ENCODE measurements at regions not wholly inside any gene's neighbourhood (a gene's known extent, or its start where the extent isn't known, plus 50 kb on each side); places are given as distances from the start of the nearest gene placed in this dataset.
"Not testable (repeated sequence)": the region's sequence is repeated elsewhere in the genome, so short reads cannot be mapped to it uniquely, and the experiment has no call there.

DNA sequence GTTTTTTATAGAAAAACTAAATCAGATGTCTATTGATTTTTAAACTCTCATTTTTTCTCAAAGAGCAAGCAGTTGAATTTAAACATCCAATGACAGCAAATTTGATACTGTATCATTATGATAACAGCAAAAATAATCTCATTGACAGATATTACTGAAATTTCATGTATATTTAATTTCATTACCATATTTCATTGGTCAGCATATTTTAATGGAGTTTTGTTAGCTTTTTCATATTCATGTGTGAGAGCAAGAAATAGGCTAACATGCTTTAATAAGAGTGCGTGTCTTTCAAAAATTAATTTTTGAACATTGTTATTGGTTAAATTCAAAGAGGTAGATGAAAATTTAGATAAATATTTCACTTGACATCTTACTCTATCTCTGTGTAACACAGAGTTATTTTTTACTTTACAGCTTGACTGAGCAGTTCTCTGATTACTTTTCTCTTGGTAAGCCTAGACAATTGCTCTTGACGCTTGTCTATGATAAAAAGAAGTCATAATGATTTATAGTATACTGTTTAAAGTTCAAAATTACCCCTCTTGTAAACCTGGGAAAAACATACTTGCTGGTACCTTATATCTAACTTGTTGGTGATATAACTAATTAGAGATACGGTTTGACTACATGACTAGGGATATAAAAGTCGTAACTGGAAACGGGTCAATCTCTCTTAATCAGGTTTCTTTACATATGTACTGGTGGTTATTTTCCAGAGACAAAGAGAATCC lies 732.3 kb upstream of the NCAM2 start:
- ATAC-seq (no peak), DNase-seq (no peak)
- Mint-ChIP-seq H3K4me1 (ENCODE audit: low read depth) (no peaks in the 10 kb centered on the region), H3K36me3 (ENCODE audit: insufficient read depth) (no peaks in the 10 kb centered on the region), H3K9me3 (peaks cover 14% of the 10 kb centered on the region), H3K4me3 (no peak overlapping the region), H3K27me3 (ENCODE audit: low read depth) (no peaks in the 10 kb centered on the region)

DNA sequence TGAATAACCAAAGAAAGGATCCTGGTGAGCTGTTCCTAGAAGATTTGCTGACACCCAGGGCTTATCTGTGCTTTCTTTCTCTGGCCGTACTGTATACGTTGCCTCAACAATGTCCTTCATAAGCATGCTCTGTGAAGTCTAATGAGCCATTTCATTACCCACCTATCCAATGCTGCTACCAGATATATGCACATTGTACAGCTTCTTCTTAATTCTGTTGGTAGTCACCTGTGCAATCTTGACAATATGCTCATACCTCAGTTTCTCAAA lies 731.8 kb upstream of the NCAM2 start:
- Mint-ChIP-seq H3K4me1 (ENCODE audit: low read depth) (no peaks in the 10 kb centered on the region), H3K4me3 (no peak overlapping the region), H3K9me3 (peaks cover 10% of the 10 kb centered on the region), H3K36me3 (ENCODE audit: insufficient read depth) (no peaks in the 10 kb centered on the region), H3K27me3 (ENCODE audit: low read depth) (no peaks in the 10 kb centered on the region)
- no peak for ATAC-seq
- DNase-seq = no peak

DNA sequence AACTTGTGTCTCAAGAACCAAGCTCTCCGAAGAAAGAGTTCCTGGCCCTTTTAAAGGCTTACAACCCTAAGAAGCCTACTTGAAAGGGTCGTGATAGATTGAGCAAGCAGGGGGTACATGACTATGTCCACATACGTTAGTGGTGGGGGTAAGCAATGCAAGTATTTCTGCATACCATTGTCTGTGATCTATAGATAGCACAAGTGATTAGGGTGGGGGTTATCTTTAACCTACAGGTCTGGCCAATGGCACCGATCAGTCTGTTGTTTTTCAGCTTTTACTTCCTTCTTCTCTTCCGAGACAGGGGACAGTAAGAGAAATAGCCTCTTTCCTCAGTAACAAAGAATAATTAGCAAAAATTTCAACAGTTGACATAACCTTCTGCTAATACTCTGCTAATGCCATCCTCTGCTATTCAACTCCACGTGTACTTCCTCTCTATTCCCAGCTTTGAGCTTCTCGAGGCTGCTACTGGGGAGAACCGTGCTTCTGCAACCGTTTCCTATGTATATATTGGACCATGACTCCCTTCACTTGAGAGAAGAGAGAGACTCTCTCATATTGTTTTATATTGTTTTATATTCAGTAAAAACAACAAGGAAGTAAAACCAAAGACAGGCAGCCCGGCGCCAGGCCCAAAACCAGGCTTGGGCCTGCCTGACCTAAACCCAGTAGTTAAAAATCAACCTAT lies 727.7 kb upstream of the NCAM2 start:
- no peak for DNase-seq
- ATAC-seq = no peak
- Mint-ChIP-seq H3K9me3 (peaks cover 12% of the 10 kb centered on the region), H3K4me1 (ENCODE audit: low read depth) (no peaks in the 10 kb centered on the region), H3K27me3 (ENCODE audit: low read depth) (no peaks in the 10 kb centered on the region), H3K4me3 (no peak overlapping the region), H3K36me3 (ENCODE audit: insufficient read depth) (no peaks in the 10 kb centered on the region)

DNA sequence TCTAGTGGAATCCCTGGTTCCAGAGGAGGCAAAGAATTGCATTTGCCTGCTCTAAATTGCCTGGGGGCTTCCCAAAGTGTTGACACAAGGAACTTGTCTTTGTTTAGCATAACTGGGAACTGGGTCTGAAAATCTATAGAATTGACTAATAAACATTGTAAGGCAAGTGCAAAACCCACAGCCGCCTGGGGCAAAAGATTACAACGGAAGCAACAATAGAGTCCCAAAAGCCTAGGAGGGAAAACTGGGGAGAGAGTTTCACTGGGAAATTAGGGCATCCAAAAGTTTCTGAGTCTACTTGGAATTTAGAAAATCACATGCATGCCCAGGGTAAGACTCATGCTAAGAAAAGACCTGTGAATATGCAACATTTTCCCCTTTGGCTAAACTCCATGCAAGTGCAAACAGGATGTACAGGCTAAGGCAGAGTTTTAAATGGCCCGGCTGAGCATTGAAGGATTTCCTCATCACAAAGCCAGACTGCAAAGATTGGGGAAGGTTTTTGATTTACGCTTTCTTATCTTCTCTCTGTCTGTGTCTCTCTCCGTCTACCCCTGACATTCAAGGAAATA lies 725.3 kb upstream of the NCAM2 start:
- DNase-seq (no peak), ATAC-seq (no peak)
- peaks cover 9% of the 10 kb centered on the region for H3K9me3 Mint-ChIP-seq
- no peaks in the 10 kb centered on the region for H3K36me3 Mint-ChIP-seq (ENCODE audit: insufficient read depth)
- no peak overlapping the region for H3K4me3 Mint-ChIP-seq
- no peaks in the 10 kb centered on the region for H3K4me1 Mint-ChIP-seq (ENCODE audit: low read depth)
- H3K27me3 Mint-ChIP-seq (ENCODE audit: low read depth) = no peaks in the 10 kb centered on the region

DNA sequence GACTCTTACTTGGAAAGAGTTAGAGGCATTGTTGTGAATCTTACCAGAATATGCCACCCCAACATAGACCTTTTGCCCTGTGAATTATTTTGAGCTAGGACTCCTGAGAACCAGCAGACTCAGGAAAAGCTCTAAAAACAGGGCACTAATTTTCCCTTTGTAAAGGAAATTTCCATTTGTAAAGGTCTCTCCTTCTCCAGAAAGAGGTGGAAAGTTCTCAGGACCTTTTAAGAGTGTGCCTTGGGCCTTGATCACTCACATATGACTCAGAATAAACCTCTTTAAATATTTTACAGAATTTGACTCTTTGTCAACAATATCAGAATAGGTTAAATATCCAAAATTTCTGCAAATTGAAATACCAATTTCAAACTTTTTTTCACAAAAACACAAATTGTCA lies 721.8 kb upstream of the NCAM2 start:
- DNase-seq = no peak
- Mint-ChIP-seq H3K4me3 (no peak overlapping the region), H3K27me3 (ENCODE audit: low read depth) (no peaks in the 10 kb centered on the region), H3K36me3 (ENCODE audit: insufficient read depth) (no peaks in the 10 kb centered on the region), H3K9me3 (peaks cover 12% of the 10 kb centered on the region), H3K4me1 (ENCODE audit: low read depth) (no peaks in the 10 kb centered on the region)
- ATAC-seq = no peak

DNA sequence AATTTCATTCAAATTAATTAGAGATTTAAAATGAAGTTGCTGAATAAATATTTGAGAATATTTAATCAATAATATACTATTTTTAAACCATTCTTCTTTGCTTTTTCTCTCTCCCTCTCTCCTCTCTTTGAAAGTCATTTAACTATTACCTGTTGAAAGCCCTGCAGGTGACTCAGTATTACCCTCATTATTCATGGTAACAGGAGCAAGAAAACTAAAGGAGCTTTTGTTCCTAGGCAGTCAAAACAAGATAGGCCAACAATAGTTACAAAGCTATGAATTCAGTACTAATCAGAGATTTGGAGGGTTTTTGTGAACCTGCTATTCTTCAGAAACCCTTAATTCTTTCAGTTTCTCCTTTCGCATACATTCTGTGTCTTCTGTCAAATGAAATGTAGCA lies 721.3 kb upstream of the NCAM2 start:
- ATAC-seq = no peak
- no peak for DNase-seq
- Mint-ChIP-seq H3K36me3 (ENCODE audit: insufficient read depth) (no peaks in the 10 kb centered on the region), H3K4me3 (no peak overlapping the region), H3K27me3 (ENCODE audit: low read depth) (no peaks in the 10 kb centered on the region), H3K4me1 (ENCODE audit: low read depth) (no peaks in the 10 kb centered on the region), H3K9me3 (peaks cover 12% of the 10 kb centered on the region)

DNA sequence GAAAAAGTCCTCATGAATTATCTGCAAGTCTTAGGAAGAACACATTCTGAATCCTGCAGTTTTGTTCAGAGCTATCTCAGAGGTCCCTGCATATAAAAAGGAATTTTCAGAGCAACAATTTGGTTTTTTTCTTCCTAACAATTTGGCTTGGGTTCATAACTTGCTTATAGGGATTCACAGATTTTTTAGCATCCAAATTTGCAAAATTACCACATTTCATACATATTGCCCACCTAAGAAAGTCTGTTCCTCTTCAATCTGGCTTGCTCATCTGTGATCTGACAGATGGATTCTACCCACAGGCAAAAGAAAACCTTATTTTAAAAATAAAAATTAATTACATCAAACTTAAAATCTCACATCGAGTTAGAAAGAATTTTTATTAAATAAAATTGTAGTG lies 714.4 kb upstream of the NCAM2 start:
- no peak for DNase-seq
- Mint-ChIP-seq H3K4me1 (ENCODE audit: low read depth) (no peaks in the 10 kb centered on the region), H3K36me3 (ENCODE audit: insufficient read depth) (no peaks in the 10 kb centered on the region), H3K9me3 (peaks cover 11% of the 10 kb centered on the region), H3K4me3 (no peak overlapping the region), H3K27me3 (ENCODE audit: low read depth) (no peaks in the 10 kb centered on the region)
- ATAC-seq = no peak

DNA sequence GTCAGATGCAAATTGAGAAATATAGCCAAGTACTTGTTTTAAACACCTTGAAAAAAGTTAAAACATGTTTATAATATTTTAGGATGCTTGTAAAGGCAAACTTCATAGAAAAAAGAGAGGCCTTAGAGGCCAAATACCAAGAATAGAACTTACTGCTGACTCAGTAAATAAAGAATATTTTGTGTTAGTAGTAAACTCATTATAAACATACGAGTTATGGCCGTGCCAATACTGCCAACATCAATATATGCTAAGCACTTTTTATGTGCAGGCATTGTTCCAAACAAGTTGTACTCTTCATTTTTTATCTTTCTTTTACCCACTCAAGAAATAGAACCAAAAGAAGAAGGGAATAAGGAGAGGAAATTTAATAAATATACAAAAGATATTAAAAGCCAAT lies 705.9 kb upstream of the NCAM2 start:
- DNase-seq (no peak), ATAC-seq (no peak)
- no peaks in the 10 kb centered on the region for H3K9me3 Mint-ChIP-seq
- H3K4me1 Mint-ChIP-seq (ENCODE audit: low read depth) = no peaks in the 10 kb centered on the region
- no peaks in the 10 kb centered on the region for H3K36me3 Mint-ChIP-seq (ENCODE audit: insufficient read depth)
- no peak overlapping the region for H3K4me3 Mint-ChIP-seq
- H3K27me3 Mint-ChIP-seq (ENCODE audit: low read depth) = no peaks in the 10 kb centered on the region

DNA sequence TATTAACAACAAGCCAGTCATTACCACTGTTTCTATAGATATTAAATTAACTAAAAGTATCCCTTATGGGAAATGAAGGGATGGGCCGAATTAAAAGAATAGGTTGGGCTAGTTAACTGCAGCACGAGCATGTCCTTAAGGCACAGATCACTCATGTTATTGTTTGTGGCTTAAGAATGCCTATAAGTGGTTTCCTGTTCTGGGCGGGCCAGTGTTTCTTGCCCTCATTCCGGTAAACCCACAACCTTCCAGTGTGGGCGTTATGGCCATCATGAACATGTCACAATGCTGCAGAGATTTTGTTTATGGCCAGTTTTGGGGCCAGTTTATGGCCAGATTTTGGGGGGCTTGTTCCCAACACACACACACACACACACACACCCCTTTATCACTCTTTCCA lies 705.4 kb upstream of the NCAM2 start:
- ATAC-seq; DNase-seq; H3K4me3 Mint-ChIP-seq; H3K36me3 Mint-ChIP-seq (ENCODE audit: insufficient read depth); H3K27me3 Mint-ChIP-seq (ENCODE audit: low read depth); H3K9me3 Mint-ChIP-seq; H3K4me1 Mint-ChIP-seq (ENCODE audit: low read depth): not testable (repeated sequence)

DNA sequence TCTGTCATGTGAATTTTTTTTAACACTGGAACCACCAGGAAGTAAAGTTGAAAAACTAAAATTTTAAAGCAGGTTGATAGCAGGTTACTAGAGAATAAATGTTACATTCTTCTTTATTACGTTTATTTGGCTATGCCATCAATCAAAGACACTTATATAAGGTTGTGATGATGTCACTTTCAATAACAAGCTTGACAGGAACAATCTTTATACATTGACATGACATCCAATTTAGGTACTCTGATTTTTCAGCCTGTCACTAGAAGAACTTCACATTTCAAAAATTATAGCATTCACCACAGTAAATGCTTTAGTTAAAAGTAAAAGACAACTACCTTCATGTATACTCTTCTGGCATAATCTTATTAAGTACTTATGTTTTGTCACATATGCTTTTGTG lies 696.8 kb upstream of the NCAM2 start:
- Mint-ChIP-seq H3K4me1 (ENCODE audit: low read depth) (no peaks in the 10 kb centered on the region), H3K36me3 (ENCODE audit: insufficient read depth) (no peaks in the 10 kb centered on the region), H3K27me3 (ENCODE audit: low read depth) (no peaks in the 10 kb centered on the region), H3K9me3 (no peaks in the 10 kb centered on the region), H3K4me3 (no peak overlapping the region)
- no peak for DNase-seq
- ATAC-seq = no peak

DNA sequence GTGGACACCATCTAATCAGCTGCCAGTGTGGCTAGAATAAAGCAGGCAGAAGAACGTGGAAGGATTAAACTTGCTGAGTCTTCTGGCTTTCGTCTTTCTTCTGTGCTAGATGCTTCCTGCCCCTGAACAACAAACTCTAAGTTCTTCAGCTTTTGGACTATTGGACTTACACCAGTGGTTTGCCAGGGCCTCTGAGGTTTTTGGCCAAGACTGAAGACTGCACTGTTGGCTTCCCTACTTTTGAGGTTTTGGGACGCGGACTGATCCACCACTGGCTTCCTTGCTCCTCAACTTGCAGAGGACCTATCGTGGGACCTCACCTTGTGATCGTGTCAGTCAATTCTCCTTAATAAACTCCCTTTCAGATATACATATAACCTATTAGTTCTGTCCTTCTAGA lies 696.1 kb upstream of the NCAM2 start:
- no peak for ATAC-seq
- Mint-ChIP-seq H3K9me3 (no peaks in the 10 kb centered on the region), H3K27me3 (ENCODE audit: low read depth) (no peaks in the 10 kb centered on the region), H3K36me3 (ENCODE audit: insufficient read depth) (no peaks in the 10 kb centered on the region), H3K4me1 (ENCODE audit: low read depth) (no peaks in the 10 kb centered on the region), H3K4me3 (no peak overlapping the region)
- DNase-seq = no peak

DNA sequence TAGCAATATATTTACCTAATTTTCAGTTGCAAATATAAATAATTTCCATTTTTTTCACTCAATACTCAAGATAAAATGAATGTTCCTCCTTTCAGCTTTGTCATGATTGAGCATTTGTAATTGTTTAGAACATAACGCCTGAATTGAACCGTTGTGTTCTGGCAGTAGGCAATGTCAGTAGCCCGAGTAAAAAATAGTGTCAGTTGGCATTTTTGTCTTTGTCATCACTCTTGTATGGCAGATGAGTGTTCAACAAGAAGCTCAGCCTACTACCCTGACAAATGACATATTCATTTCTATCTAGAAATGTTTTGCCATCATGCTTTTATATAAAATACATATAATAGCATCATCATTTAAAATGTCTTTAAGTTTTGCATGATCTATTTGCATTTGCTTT lies 691.4 kb upstream of the NCAM2 start:
- H3K4me3 Mint-ChIP-seq = no peak overlapping the region
- H3K4me1 Mint-ChIP-seq (ENCODE audit: low read depth) = no peaks in the 10 kb centered on the region
- DNase-seq (no peak), ATAC-seq (no peak)
- H3K27me3 Mint-ChIP-seq (ENCODE audit: low read depth) = no peaks in the 10 kb centered on the region
- H3K9me3 Mint-ChIP-seq = peaks cover 7% of the 10 kb centered on the region
- H3K36me3 Mint-ChIP-seq (ENCODE audit: insufficient read depth) = no peaks in the 10 kb centered on the region

DNA sequence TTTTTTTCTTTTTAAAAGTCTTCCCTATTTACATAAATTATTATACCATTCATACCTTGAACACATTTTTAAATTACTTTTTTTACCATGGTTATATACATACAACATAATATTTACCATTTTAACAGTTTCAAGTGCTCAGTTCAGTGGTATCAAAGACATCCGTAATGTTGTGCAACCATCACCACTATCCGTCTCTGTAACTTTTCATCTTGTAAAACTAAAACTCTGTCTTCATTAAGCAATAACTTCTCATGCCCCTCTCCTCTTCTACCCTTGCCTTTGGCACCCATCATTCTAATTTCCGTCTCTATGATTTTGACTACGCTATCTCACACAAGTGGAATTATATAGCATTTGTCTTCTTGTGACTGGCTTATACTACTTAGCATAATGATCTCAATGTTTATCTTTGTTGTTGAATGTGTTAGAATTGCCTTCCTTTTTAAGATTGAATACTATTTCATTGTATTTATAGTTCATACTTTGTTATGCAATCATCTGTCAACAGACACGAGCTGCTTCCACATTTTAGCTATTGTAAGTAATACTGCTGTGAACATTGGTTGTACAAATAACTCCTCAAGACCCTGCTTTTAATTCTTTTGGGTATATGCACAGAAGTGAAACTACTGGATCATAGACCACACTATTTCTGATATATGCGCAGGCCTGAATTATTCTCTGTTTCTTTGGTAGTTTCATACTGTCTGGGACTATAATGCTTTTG lies 689.5 kb upstream of the NCAM2 start:
- DNase-seq (no peak), ATAC-seq (no peak)
- Mint-ChIP-seq H3K4me1 (ENCODE audit: low read depth) (no peaks in the 10 kb centered on the region), H3K36me3 (ENCODE audit: insufficient read depth) (no peaks in the 10 kb centered on the region), H3K4me3 (no peak overlapping the region), H3K27me3 (ENCODE audit: low read depth) (no peaks in the 10 kb centered on the region), H3K9me3 (peaks cover 7% of the 10 kb centered on the region)

DNA sequence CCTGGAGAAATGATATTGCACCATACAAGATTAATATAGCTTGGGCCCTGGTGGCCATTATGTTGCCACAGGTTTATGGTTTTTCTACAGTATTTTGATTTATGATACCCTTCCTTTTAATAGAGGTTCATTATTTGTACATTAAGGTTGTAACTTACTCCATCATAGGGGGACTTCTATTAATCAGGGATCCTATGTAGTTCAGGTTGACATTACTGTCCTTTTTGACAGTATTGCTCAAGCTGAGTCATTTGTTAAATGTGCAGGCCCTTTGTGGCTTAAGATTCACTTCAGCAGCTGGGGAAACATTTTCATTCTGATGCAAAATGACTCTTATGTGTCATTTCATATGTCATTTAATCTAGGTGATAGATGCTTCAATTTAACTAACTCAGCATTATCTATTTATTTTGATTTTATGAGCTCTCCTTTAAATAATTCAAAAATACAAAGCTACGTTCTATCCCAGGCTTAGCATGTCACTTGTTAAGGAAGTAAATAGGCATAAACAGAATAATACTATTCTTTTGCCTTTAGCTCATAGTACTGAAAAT lies 686.9 kb upstream of the NCAM2 start:
- DNase-seq (no peak), ATAC-seq (no peak)
- Mint-ChIP-seq H3K36me3 (ENCODE audit: insufficient read depth) (no peaks in the 10 kb centered on the region), H3K27me3 (ENCODE audit: low read depth) (no peaks in the 10 kb centered on the region), H3K4me3 (no peak overlapping the region), H3K4me1 (ENCODE audit: low read depth) (no peaks in the 10 kb centered on the region), H3K9me3 (peaks cover 18% of the 10 kb centered on the region)

DNA sequence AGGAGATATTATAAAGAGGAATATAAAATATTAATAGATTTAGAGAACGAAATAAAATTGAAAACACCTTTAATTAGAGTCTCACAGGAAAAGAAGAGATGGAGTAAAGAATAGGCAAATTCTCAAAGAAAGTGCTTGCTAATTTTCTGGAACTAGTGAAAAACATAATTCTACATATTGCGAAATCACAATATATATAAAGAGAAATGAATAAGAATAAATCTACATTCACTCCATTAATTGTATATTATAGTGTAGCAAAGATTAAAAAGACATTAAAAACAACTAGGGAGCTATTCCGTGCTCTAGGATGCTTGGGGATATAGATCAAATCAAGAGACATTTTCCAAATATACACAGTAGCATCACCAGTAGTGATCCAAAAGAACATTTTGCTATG lies 685.2 kb upstream of the NCAM2 start:
- H3K36me3 Mint-ChIP-seq (ENCODE audit: insufficient read depth) = no peaks in the 10 kb centered on the region
- H3K4me3 Mint-ChIP-seq = no peak overlapping the region
- ATAC-seq (no peak), DNase-seq (no peak)
- H3K4me1 Mint-ChIP-seq (ENCODE audit: low read depth) = no peaks in the 10 kb centered on the region
- no peaks in the 10 kb centered on the region for H3K27me3 Mint-ChIP-seq (ENCODE audit: low read depth)
- H3K9me3 Mint-ChIP-seq = peaks cover 28% of the 10 kb centered on the region

Measured in activated T-cell treated with anti-CD3 and anti-CD28 coated beads, Interleukin-2, amount 50 U/mL, for 4 hours (primary cell).